ENCODE measurements at regions not wholly inside any gene's neighbourhood (a gene's known extent, or its start where the extent isn't known, plus 50 kb on each side); places are given as distances from the start of the nearest gene placed in this dataset.

DNA sequence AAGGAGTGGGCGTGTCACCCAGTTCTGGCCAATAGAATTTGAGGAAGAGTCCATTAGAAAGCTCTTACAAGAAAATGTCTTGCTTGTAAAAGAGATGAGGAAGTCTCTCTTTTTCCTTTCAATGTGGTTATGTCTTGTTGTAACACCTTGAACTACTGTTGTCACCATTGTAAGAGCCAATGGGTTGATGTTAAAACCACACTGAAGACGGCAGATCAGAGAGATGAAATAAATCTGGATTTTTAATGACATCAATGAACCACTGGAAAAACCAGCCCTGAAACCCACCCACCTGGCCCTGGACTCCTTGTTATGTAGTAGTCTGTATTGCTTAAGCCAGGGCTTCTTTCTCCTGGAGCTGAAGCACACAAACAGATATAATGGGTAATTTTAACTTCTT lies 83.8 kb upstream of the ERCC6L2 start:
- ChIA-PET POLR2A (no interaction called here), CTCF (interaction anchor here (1.9 kb wide), 1 partner anchor 34 kb away, joined by 4 read pairs; no protein-coding TSS in a partner anchor)
- DNase-seq (ENCODE audit: extremely low spot score): no peak
- TF ChIP-seq, protein P1, sequence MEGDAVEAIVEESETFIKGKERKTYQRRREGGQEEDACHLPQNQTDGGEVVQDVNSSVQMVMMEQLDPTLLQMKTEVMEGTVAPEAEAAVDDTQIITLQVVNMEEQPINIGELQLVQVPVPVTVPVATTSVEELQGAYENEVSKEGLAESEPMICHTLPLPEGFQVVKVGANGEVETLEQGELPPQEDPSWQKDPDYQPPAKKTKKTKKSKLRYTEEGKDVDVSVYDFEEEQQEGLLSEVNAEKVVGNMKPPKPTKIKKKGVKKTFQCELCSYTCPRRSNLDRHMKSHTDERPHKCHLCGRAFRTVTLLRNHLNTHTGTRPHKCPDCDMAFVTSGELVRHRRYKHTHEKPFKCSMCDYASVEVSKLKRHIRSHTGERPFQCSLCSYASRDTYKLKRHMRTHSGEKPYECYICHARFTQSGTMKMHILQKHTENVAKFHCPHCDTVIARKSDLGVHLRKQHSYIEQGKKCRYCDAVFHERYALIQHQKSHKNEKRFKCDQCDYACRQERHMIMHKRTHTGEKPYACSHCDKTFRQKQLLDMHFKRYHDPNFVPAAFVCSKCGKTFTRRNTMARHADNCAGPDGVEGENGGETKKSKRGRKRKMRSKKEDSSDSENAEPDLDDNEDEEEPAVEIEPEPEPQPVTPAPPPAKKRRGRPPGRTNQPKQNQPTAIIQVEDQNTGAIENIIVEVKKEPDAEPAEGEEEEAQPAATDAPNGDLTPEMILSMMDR (IDR thresholded peaks at IDR 0.05; ENCODE audit: control extremely low read depth, extremely low read depth, low read depth, missing control alignments): no peak

DNA sequence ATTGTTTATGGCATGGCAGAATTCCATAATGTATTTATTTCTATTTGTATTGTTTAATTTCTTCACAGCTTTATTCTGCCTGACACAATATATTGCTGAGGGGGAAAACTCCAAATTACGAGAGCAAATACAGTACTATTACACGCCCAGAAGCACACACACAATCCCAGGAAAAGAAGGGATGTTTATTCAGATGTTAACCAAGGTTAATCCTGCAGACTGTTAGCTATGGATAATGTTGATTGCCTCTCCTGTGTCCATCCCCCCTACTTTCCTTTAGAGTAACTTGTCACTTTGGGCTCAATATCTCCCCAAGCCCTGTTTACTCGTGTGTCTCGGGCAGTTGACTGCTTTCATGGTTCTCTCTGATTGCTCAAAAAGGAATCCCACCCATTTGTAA lies 84.2 kb upstream of the ERCC6L2 start:
- ChIA-PET POLR2A (no interaction called here), CTCF (interaction anchor here (1.9 kb wide), 1 partner anchor 34 kb away, joined by 4 read pairs; no protein-coding TSS in a partner anchor)
- no peak for DNase-seq (ENCODE audit: extremely low spot score)
- TF ChIP-seq, protein P1 (IDR thresholded peaks at IDR 0.05; ENCODE audit: control extremely low read depth, extremely low read depth, low read depth, missing control alignments): no peak

DNA sequence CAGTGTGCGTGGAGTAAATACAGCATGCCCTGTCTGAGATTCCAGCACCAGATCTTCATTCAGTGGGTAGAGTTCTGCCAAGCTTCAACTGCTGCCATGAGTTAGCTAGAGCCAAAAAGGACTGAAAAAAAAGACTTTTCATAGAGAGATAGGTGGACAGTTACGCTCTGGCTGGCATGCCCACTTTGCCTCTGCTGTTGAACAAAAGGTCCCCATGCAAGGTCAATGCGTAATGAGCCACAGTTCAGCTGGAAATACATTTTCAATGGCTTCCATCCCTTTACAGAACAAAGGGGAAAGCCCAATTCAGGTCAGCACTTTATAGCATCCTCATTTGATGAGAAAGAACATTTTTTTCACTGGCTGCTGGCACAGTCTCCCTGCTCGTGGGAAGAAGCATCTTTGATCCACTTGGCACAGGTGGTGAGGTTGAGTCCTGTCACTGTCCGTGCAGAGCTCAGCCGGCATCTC lies 86.9 kb upstream of the ERCC6L2 start:
- ChIA-PET CTCF (interaction anchor here (0.9 to 1.4 kb wide), 2 partner anchors 15 to 58 kb away, joined by 3 read pairs; no protein-coding TSS in a partner anchor), POLR2A (no interaction called here)
- TF ChIP-seq, protein P1 (IDR thresholded peaks at IDR 0.05; ENCODE audit: control extremely low read depth, extremely low read depth, low read depth, missing control alignments): no peak
- DNase-seq (ENCODE audit: extremely low spot score): no peak

DNA sequence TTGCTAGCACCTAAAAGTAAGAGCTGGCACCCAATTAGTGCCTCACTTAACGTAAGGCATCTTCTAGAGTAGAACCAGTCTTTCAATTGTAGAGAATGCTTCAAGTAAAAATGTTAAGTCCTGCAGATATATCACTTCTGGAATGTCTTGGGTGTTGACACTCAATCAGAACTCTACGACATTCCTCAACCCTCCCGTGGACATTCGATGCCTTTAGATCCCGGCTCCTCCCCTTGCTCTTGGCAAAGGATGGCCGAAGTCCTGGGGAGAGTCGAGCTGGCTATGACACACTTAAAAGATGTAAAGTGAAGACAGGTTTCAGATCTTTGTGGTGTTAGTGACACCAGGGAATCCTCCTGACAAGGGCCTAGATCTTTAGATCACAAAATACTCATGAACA lies 87.5 kb upstream of the ERCC6L2 start:
- CTCF ChIA-PET: interaction anchor here (0.9 kb wide), 1 partner anchor 57 kb away, joined by 3 read pairs; no protein-coding TSS in a partner anchor
- POLR2A ChIA-PET: no interaction called here
- no peak for DNase-seq (ENCODE audit: extremely low spot score)
- TF ChIP-seq, protein P1 (IDR thresholded peaks at IDR 0.05; ENCODE audit: control extremely low read depth, extremely low read depth, low read depth, missing control alignments): no peak

DNA sequence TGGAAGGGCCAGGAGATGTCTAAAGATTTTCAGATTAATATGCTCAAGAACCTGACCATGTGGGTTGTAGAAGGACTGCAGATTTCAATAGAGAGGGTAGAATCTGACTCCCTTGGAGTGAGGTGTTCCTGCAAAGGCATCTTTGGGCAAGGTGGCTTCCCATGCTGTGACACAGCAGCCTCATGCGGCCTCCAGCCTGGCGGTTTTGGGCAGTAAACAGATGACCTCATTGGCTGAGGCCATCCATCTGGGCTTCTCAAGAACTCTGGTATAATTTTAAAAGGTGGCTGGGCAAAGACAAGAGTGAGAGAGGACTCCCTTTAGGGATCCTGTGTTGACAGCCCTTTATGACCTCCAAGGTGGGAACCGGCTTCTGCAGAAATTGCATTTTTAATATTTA lies 90.3 kb upstream of the ERCC6L2 start:
- TF ChIP-seq, protein P1 (IDR thresholded peaks at IDR 0.05; ENCODE audit: control extremely low read depth, extremely low read depth, low read depth, missing control alignments): no peak
- ChIA-PET POLR2A (no interaction called here), CTCF (no interaction called here)
- no peak for DNase-seq (ENCODE audit: extremely low spot score)

DNA sequence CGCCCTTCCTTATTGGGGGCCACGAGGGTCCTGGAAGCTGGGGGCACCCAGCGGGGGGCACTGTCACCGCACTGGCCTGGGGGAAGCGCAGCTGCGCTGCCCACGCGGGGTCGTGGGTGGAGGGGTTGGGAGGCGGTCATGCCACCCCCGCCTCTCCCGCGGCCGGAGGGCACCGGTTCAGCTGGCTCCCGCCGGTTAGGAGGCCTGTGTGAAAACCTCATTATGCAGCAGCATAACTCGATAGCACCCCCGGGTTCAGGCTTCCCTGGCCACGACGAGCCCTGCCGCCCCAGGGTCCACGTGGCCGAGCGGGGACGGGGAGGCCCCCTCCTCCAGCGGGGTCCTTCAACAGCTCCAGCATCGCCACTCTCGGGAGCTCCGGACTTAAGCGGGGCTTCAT lies 91.2 kb upstream of the ERCC6L2 start:
- no peak for DNase-seq (ENCODE audit: extremely low spot score)
- ChIA-PET CTCF (no interaction called here), POLR2A (no interaction called here)
- TF ChIP-seq, protein P1 (IDR thresholded peaks at IDR 0.05; ENCODE audit: control extremely low read depth, extremely low read depth, low read depth, missing control alignments): no peak
